Erythroblast (primary cell): ENCODE measurements at regions not wholly inside any gene's neighbourhood (a gene's known extent, or its start where the extent isn't known, plus 50 kb on each side); places are given as distances from the start of the nearest gene placed in this dataset.

Experiments used
- GATA1 ChIP-seq: IDR thresholded peaks from 2 replicates; pipeline ENCODE4 v1.6.1; 2011; ENCODE audit warnings: low read depth, mild to moderate bottlenecking, control low read depth, low read length, moderate library complexity
- POLR2A ChIP-seq: IDR thresholded peaks from 2 replicates; pipeline ENCODE4 v1.6.1; 2011; ENCODE audit warnings: mild to moderate bottlenecking, low read length

DNA sequence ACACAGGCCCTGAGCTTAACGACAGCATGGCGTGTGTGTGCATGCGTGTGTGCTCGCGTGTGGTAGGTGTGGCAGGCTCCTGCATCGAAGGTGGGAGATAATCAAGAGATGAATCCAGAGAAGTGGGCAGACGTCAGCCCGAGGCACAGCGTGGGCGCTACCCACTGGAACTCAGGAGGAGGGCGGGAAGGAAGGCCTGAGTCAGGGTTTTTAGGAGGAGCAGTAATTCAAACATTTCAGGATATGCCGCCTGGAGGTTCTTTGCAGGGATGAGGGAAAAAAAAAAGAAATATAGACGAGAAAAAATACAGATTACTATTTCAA is 66.3 kb upstream of the STX18 start:
- TF ChIP-seq POLR2A (no peak), GATA1 (no peak)
